Ishikawa (cell line): ENCODE measurements at regions not wholly inside any gene's neighbourhood (a gene's known extent, or its start where the extent isn't known, plus 50 kb on each side); places are given as distances from the start of the nearest gene placed in this dataset.

Experiments
- REST ChIP-seq: IDR thresholded peaks from 2 replicates; pipeline ENCODE4 v1.6.1; 2012; ENCODE audit warnings: low read depth, mild to moderate bottlenecking
- TAF1 ChIP-seq: IDR thresholded peaks from 2 replicates; pipeline ENCODE4 v1.6.1; 2012; ENCODE audit warnings: low read depth, mild to moderate bottlenecking
- TEAD4 ChIP-seq: IDR thresholded peaks from 2 replicates; pipeline ENCODE4 v1.6.1; 2012

GRCh38 chr7:42624471-42624870 is 287.4 kb downstream of the C7orf25 start:
- no peak for TF ChIP-seq REST
- no peak for TF ChIP-seq TEAD4
- no peak for TF ChIP-seq TAF1
